H7 (cell line): ENCODE measurements at regions not wholly inside any gene's neighbourhood (a gene's known extent, or its start where the extent isn't known, plus 50 kb on each side); places are given as distances from the start of the nearest gene placed in this dataset.

Experiments used
- DNase-seq: peaks from one replicate; pipeline ENCODE4 v3.0.0; 2012
- H3K27me3 ChIP-seq: 2 replicates; pipeline ENCODE4 v1.6.0; 2011; ENCODE audit warnings: mild to moderate bottlenecking, low read length; ENCODE audit not compliant: control insufficient read depth, insufficient read depth
- H3K36me3 ChIP-seq: replicated peaks from 2 replicates; pipeline ENCODE4 v1.5.1; 2011; ENCODE audit warnings: low read length; ENCODE audit not compliant: control insufficient read depth, insufficient read depth
- H3K4me3 ChIP-seq: 2 replicates; pipeline ENCODE4 v1.5.1; 2011; ENCODE audit warnings: low read depth, mild to moderate bottlenecking, control low read depth, low read length, moderate library complexity; ENCODE audit not compliant: insufficient read depth

GRCh38 chr2:176388861-176389260 is 119.6 kb downstream of the MTX2 start:
- no peak for DNase-seq
- H3K4me3 ChIP-seq = no peak overlapping the region

DNA sequence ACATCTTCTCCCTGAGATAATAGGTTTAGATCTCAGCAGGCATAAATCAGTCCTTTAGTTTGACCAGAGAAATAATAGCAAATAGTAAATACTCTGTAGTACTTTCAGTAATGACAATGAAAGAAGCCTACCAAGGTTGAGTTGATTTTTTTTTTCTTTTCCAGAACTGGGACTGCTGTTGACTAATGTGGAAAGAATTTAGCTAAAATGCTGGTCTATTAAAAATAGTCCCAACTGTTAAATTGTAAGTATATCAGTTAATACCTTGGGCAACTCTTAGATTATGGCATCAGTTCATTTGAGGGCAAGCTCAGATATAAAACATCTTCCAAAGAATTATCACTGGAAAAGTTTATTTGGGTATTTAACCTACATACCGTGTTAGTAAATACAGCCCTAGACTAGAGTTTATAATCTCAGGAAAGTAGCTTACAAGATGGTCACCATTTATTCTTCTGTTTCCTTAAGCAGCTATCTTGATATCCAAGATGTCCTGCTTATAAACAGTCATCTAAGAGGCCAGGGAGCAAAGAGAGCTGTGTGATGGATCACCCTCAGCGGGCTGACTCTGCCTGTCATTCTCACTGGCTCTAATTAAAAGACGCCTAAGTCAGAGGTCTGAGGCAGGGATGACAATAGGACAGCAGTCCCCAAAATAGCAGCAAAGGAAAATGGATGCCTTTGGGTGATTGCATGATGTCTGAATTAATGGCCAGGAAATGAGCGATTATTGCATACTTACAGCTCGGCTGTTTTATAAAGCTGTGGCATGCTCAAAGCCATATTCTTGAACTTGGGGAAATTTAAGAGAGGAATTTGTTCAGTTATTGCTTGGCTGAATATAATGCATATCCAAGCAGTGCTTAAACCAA is 121.3 kb downstream of the MTX2 start:
- no peaks in the 10 kb centered on the region for H3K36me3 ChIP-seq
- DNase-seq = no peak
- H3K27me3 ChIP-seq = no peaks in the 10 kb centered on the region
- H3K4me3 ChIP-seq = no peak overlapping the region

More at GRCh38 chr2:176388861-176389260, 119.6 kb downstream of the MTX2 start:
- no peaks in the 10 kb centered on the region for H3K27me3 ChIP-seq
- no peaks in the 10 kb centered on the region for H3K36me3 ChIP-seq

- Histone ChIP-seq H3K36me3 (no peaks in the 10 kb centered on the region), H3K27me3 (no peaks in the 10 kb centered on the region), H3K4me3 (no peak overlapping the region)
- no peak for DNase-seq
Observed at GRCh38 chr2:176391148-176391419, 121.8 kb downstream of the MTX2 start.

DNA sequence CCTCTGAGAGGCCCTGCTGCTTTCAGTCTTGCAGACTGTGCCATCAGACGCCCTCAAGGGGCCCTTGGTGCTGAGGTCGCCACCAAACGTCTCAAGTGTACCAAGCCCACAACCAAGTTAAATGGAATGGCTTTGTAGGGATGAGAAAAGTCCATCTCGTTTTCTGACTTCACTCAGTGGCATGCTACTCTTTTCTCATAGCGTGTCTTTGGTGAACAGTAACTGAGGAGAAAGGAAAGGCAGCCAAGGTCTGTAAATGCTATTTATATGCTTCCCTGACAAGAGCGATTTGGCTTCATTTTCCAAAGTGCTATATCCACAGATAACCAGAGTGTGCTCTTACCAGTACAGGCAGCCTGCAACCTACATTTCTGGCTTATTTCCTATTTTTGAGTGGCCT is 123.0 kb downstream of the MTX2 start:
- Histone ChIP-seq H3K27me3 (no peaks in the 10 kb centered on the region), H3K36me3 (no peaks in the 10 kb centered on the region), H3K4me3 (no peak overlapping the region)
- no peak for DNase-seq

DNA sequence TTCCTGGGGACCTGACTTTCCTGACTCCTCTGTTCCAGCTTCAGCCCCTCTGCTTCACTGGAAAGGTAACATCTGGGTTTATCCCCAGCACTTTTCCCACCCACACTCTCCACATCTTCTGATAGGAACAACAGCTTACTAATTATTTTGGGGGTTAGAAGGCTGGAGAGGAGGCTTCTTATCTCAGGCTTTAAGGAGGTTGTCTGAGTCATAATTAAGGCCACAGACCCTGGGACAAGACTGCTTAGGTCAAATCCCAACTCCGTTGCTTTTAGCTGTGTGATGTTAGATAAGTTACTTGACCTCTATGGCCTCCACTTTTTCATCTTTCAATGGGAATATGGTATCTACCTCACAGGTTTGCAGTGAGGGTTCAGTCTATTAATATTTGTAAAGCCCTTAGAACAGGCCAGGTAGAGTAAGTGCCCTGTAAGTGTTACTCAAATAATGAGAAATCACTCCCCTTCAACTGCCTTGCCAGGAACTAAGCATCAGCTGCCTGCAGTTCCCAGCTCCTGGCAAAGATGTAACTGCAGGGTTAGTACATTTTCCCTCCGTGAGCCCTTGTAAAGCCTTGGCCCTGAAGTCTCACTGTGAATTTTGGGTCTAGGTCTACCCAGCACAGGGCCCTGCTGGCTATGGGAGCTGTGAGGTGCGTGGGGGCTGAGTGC is 123.6 kb downstream of the MTX2 start:
- Histone ChIP-seq H3K36me3 (no peaks in the 10 kb centered on the region), H3K4me3 (no peak overlapping the region), H3K27me3 (no peaks in the 10 kb centered on the region)
- DNase-seq = no peak

- DNase-seq = no peak
- Histone ChIP-seq H3K27me3 (no peaks in the 10 kb centered on the region), H3K4me3 (no peak overlapping the region), H3K36me3 (no peaks in the 10 kb centered on the region)
Observed at GRCh38 chr2:176395273-176395854, 126.1 kb downstream of the MTX2 start.

GRCh38 chr2:176398243-176399073 is 129.2 kb downstream of the MTX2 start:
- no peak for DNase-seq
- Histone ChIP-seq H3K36me3 (no peaks in the 10 kb centered on the region), H3K27me3 (no peaks in the 10 kb centered on the region)

DNA sequence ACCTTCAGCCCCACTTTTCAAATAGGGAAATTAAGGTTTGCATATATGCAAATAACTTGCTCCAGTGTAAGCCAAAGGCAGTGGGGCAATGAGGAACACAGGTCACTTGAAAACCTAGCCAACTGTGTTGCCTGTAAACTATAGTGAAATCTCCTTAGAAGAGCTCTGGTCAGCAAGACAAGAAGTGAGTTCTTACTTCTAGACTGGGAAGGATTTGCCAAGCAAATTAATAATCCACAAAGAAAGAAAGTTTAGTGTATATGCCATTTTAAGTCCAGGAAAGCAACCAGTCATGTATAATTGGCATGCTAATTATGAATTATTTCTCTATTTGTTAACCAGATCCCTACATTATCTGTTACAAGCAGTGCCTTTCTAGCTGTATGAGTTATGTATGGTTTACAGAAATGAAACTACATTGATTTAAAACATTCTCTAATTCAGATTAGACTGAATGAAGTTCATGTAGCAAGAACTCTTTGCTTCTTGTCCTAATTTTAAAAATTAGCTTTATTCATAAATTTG is 129.9 kb downstream of the MTX2 start:
- Histone ChIP-seq H3K36me3 (no peaks in the 10 kb centered on the region), H3K27me3 (no peaks in the 10 kb centered on the region), H3K4me3 (no peak overlapping the region)
- no peak for DNase-seq

More at GRCh38 chr2:176398243-176399073, 129.2 kb downstream of the MTX2 start:
- H3K4me3 ChIP-seq = no peak overlapping the region

GRCh38 chr2:176405477-176405876 is 136.2 kb downstream of the MTX2 start:
- Histone ChIP-seq H3K4me3 (no peak overlapping the region), H3K27me3 (no peaks in the 10 kb centered on the region), H3K36me3 (no peaks in the 10 kb centered on the region)
- DNase-seq = no peak

GRCh38 chr2:176407706-176408105 is 138.5 kb downstream of the MTX2 start:
- DNase-seq = no peak
- Histone ChIP-seq H3K4me3 (no peak overlapping the region), H3K36me3 (no peaks in the 10 kb centered on the region), H3K27me3 (no peaks in the 10 kb centered on the region)

- Histone ChIP-seq H3K4me3 (no peak overlapping the region), H3K36me3 (no peaks in the 10 kb centered on the region), H3K27me3 (no peaks in the 10 kb centered on the region)
- no peak for DNase-seq
Observed at GRCh38 chr2:176409671-176410070, 140.4 kb downstream of the MTX2 start.

DNA sequence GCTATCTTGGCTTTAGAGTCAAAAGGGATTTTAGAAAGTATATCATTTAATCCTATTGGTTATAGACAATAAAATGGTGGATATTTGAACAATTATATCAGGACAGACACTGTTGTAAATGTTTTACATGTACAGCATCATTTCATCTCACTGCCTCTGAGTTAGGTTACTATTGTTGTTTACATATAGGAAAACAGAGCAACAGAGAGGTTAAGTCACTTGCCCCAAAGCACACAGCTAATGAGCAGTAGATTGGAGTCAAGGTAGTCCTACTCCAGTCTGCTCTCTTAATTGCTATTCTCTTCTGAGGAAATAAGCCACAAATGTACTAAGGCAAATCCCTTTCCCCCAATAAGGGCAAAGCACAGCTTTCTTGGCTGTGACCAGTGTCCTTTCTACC is 142.9 kb downstream of the MTX2 start:
- H3K36me3 ChIP-seq = no peaks in the 10 kb centered on the region
- no peak overlapping the region for H3K4me3 ChIP-seq
- no peak for DNase-seq
- H3K27me3 ChIP-seq = no peaks in the 10 kb centered on the region

DNA sequence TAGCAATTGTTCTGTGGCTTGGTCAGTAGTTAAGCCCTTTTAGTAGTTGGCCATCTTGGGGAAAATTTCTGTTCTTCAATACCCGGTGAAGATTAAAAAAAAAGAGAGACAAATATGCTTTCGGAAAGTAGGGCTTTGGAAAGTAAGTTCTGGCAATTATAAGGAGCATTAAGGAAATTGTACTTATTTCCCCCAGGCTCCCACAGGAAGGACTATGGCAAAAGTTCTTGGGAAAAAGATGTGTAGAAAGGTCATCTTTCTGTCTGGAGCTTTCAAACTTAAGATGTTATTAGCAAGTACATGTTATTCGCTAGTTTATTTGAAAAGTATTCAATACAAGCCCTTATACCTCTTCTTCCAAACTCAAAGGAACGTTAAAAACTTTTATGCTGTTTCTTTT is 144.5 kb downstream of the MTX2 start:
- H3K4me3 ChIP-seq = no peak overlapping the region
- no peak for DNase-seq
- H3K36me3 ChIP-seq = no peaks in the 10 kb centered on the region
- H3K27me3 ChIP-seq = no peaks in the 10 kb centered on the region

DNA sequence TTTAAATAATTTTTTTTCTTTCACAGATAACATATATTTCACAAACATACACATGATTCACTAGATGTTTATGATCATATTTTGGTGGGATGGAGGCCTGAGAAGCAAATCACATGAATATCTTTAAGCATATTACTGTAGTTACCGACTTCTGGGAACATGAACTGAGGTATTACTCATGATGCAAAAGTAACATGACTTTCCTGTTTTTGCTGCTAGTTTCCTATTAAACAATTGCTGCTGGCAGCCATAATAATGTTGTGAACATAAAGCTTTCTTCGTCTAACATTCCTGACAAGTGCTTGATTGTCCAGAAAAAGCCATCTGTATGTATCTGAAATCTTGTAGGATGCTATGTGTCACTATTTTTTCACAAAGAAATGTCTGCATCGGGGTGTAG is 145.4 kb downstream of the MTX2 start:
- Histone ChIP-seq H3K27me3 (no peaks in the 10 kb centered on the region), H3K4me3 (no peak overlapping the region), H3K36me3 (no peaks in the 10 kb centered on the region)
- no peak for DNase-seq
